ENCODE measurements at regions not wholly inside any gene's neighbourhood (a gene's known extent, or its start where the extent isn't known, plus 50 kb on each side); places are given as distances from the start of the nearest gene placed in this dataset.

DNA sequence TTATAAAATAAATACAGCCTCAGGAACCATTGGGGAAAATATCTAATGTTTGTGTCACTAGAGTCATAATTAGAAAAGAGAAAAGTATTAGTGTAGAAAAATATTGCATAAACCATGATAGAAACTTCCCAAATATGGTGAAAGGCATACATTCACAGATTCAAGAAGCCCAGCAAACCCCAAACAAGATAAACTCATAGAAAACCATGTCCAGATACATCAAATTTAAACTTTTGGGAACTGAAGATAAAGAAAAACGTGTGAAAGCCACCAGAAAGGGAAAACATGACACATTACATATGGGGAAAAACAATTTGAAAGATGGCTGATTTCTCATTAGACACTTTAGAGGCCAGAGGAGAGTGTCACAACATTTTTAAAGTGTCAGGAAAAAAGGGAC is 236.5 kb upstream of the FN1 start:
- TF ChIP-seq, protein P1, sequence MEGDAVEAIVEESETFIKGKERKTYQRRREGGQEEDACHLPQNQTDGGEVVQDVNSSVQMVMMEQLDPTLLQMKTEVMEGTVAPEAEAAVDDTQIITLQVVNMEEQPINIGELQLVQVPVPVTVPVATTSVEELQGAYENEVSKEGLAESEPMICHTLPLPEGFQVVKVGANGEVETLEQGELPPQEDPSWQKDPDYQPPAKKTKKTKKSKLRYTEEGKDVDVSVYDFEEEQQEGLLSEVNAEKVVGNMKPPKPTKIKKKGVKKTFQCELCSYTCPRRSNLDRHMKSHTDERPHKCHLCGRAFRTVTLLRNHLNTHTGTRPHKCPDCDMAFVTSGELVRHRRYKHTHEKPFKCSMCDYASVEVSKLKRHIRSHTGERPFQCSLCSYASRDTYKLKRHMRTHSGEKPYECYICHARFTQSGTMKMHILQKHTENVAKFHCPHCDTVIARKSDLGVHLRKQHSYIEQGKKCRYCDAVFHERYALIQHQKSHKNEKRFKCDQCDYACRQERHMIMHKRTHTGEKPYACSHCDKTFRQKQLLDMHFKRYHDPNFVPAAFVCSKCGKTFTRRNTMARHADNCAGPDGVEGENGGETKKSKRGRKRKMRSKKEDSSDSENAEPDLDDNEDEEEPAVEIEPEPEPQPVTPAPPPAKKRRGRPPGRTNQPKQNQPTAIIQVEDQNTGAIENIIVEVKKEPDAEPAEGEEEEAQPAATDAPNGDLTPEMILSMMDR (IDR thresholded peaks at IDR 0.05) = no peak
- no peak for TF ChIP-seq POLR2A (IDR thresholded peaks at IDR 0.05)
- no peak for TF ChIP-seq EP300 (IDR thresholded peaks at IDR 0.05)

Data from ovary (tissue), 3 donors.